PC-3 (cell line): ENCODE measurements at regions not wholly inside any gene's neighbourhood (a gene's known extent, or its start where the extent isn't known, plus 50 kb on each side); places are given as distances from the start of the nearest gene placed in this dataset.

Experiments
- ATAC-seq: fragments of 200-7000 bp; cut with Tn5 transposase; 2 replicates; pipeline ENCODE4 v1.9.1; 2020; ENCODE audit warnings: mild to moderate bottlenecking, moderate library complexity
- BruUV-seq: library from RNA; stranded (reverse); fragments of 400-500 nt; replicated peaks from 2 replicates; lab custom pipeline; 2021; lab: Mats Ljungman, UMichigan
- CTCF ChIA-PET: fragments of 300-600 bp; sonication (Branson Sonifier 250); formaldehyde crosslinking; loops from one replicate; lab custom pipeline; 2022; ENCODE audit warnings: antibody characterized with exemption; lab: Charles Lee
- POLR2A ChIA-PET: fragments of 300-600 bp; sonication (Branson Sonifier 250); formaldehyde crosslinking; loops from one replicate; lab custom pipeline; 2022; ENCODE audit warnings: antibody characterized with exemption; ENCODE audit not compliant: unreplicated experiment; lab: Charles Lee
- DNase-seq: peaks from one replicate; pipeline ENCODE4 v3.0.0-alpha.2; 2015
- H2AFZ ChIP-seq: fragments of 300-600 bp; sonication (generic); 2 replicates; pipeline ENCODE4 v1.6.0; 2016; ENCODE audit warnings: antibody characterized with exemption, low read length
- H3F3A ChIP-seq: fragments of 300-600 bp; sonication (generic); one replicate; pipeline ENCODE4 v1.6.0; 2017; ENCODE audit warnings: antibody characterized with exemption, low read length, control low read depth, mild to moderate bottlenecking; ENCODE audit not compliant: unreplicated experiment
- H3K27ac ChIP-seq: fragments of 300-600 bp; sonication (generic); 2 replicates; pipeline ENCODE4 v1.5.1; 2016; ENCODE audit warnings: mild to moderate bottlenecking, low read length
- H3K27me3 ChIP-seq: fragments of 300-600 bp; sonication (generic); 2 replicates; pipeline ENCODE4 v1.6.1; 2016; ENCODE audit warnings: low read length, mixed read lengths
- H3K36me3 ChIP-seq: fragments of 300-600 bp; sonication (generic); 2 replicates; pipeline ENCODE4 v1.6.1; 2016; ENCODE audit warnings: low read depth, mixed run types, low read length, mixed read lengths
- H3K4me1 ChIP-seq: fragments of 300-600 bp; sonication (generic); 2 replicates; pipeline ENCODE4 v1.5.1; 2016; ENCODE audit warnings: low read length; ENCODE audit not compliant: insufficient read depth
- H3K4me2 ChIP-seq: fragments of 300-600 bp; sonication (generic); 2 replicates; pipeline ENCODE4 v1.6.0; 2016; ENCODE audit warnings: low read length
- H3K4me3 ChIP-seq: fragments of 300-600 bp; sonication (generic); 2 replicates; pipeline ENCODE4 v1.5.1; 2016; ENCODE audit warnings: mild to moderate bottlenecking, low read length, mixed read lengths
- H3K79me2 ChIP-seq: fragments of 300-600 bp; sonication (generic); 2 replicates; pipeline ENCODE4 v1.6.1; 2017; ENCODE audit warnings: low read length, mixed read lengths
- H3K9ac ChIP-seq: fragments of 300-600 bp; sonication (generic); 2 replicates; pipeline ENCODE4 v1.6.0; 2016; ENCODE audit warnings: mild to moderate bottlenecking, low read length
- H3K9me2 ChIP-seq: fragments of 300-600 bp; sonication (generic); replicated peaks from 2 replicates; pipeline ENCODE4 v1.6.1; 2016; ENCODE audit warnings: mixed run types, low read length, mixed read lengths
- H3K9me3 ChIP-seq: fragments of 300-600 bp; sonication (generic); 2 replicates; pipeline ENCODE4 v1.6.1; 2016; ENCODE audit warnings: low read length, mixed read lengths
- H4K20me1 ChIP-seq: fragments of 300-600 bp; sonication (generic); 2 replicates; pipeline ENCODE4 v1.6.1; 2016; ENCODE audit warnings: low read length, mixed read lengths
- EZH2 ChIP-seq: fragments of 300-600 bp; sonication (generic); IDR thresholded peaks from one replicate; pipeline ENCODE4 v1.6.1; 2017; ENCODE audit warnings: antibody characterized with exemption, mild to moderate bottlenecking, low read length; ENCODE audit not compliant: unreplicated experiment
- EZH2phosphoT487 ChIP-seq: fragments of 300-600 bp; sonication (generic); IDR thresholded peaks from 2 replicates; pipeline ENCODE4 v1.6.1; 2018; ENCODE audit warnings: mild to moderate bottlenecking, antibody characterized with exemption, low read length, borderline replicate concordance
- intact Hi-C: fragments of 100-400 bp; cut with micrococcal nuclease; formaldehyde crosslinking; loops from 2 replicates; pipeline ENCODE4 v1.9.0; 2023
- TF ChIP-seq, protein P1 (sequence below): fragments of 300-600 bp; sonication (generic); conservative IDR thresholded peaks from 2 replicates; pipeline ENCODE4 v1.5.1; 2017; ENCODE audit warnings: antibody characterized with exemption, low read depth, mild to moderate bottlenecking, low read length

- intact Hi-C loops: no loop called here
- Histone ChIP-seq H3K4me2 (no peak overlapping the region), H3K36me3 (no peaks in the 10 kb centered on the region), H3K9me3 (no peaks in the 10 kb centered on the region), H3K9ac (no peak overlapping the region), H3K4me1 (peaks cover 25% of the 10 kb centered on the region), H3K4me3 (no peak overlapping the region), H2AFZ (no peak overlapping the region), H3F3A (peaks cover 4% of the 10 kb centered on the region), H3K79me2 (no peaks in the 10 kb centered on the region), H3K27ac (no peak overlapping the region), H3K9me2 (no peaks in the 10 kb centered on the region), H3K27me3 (no peaks in the 10 kb centered on the region), H4K20me1 (no peaks in the 10 kb centered on the region)
- BruUV-seq: no TSS peak
- ATAC-seq: no peak
- no peak for DNase-seq
- TF ChIP-seq, protein P1, sequence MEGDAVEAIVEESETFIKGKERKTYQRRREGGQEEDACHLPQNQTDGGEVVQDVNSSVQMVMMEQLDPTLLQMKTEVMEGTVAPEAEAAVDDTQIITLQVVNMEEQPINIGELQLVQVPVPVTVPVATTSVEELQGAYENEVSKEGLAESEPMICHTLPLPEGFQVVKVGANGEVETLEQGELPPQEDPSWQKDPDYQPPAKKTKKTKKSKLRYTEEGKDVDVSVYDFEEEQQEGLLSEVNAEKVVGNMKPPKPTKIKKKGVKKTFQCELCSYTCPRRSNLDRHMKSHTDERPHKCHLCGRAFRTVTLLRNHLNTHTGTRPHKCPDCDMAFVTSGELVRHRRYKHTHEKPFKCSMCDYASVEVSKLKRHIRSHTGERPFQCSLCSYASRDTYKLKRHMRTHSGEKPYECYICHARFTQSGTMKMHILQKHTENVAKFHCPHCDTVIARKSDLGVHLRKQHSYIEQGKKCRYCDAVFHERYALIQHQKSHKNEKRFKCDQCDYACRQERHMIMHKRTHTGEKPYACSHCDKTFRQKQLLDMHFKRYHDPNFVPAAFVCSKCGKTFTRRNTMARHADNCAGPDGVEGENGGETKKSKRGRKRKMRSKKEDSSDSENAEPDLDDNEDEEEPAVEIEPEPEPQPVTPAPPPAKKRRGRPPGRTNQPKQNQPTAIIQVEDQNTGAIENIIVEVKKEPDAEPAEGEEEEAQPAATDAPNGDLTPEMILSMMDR: no peak
- TF ChIP-seq EZH2 (no peak), EZH2phosphoT487 (no peak)
- ChIA-PET POLR2A (no interaction called here), CTCF (no interaction called here)
These were observed 87.1 kb downstream of the ACKR3 start for GRCh38 chr2:236656721-236657120.

DNA sequence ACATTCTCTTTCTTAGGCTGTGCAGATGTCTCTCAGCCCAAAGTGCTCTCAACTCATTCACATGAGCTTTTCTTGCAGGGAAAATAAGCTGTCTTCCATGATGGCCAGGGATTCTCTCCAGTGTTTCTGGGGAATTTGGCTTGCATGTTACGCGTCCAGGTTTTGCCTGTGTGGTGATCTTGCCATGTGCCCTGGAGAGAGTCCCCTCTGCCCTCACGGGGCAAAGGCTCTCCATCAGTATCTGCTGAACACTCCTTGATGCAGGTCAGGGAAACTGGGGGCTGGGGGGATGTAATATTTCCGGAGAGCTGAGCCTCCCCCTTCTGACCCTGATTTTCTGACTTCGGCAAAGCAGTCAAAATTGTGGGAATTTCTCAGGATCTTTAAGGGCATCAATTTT lies 87.6 kb downstream of the ACKR3 start:
- no peak overlapping the region for H2AFZ ChIP-seq
- no peaks in the 10 kb centered on the region for H4K20me1 ChIP-seq
- peaks cover 4% of the 10 kb centered on the region for H3F3A ChIP-seq
- ATAC-seq (no peak), DNase-seq (no peak)
- H3K9me2 ChIP-seq: no peaks in the 10 kb centered on the region
- intact Hi-C loops: no loop called here
- TF ChIP-seq EZH2phosphoT487: no peak
- no peak for TF ChIP-seq EZH2
- TF ChIP-seq, protein P1: no peak
- no peak overlapping the region for H3K27ac ChIP-seq
- H3K9me3 ChIP-seq: no peaks in the 10 kb centered on the region
- H3K36me3 ChIP-seq: no peaks in the 10 kb centered on the region
- no peak overlapping the region for H3K4me3 ChIP-seq
- no peak overlapping the region for H3K9ac ChIP-seq
- H3K27me3 ChIP-seq: no peaks in the 10 kb centered on the region
- H3K4me2 ChIP-seq: no peak overlapping the region
- ChIA-PET CTCF (no interaction called here), POLR2A (no interaction called here)
- H3K79me2 ChIP-seq: no peaks in the 10 kb centered on the region
- H3K4me1 ChIP-seq: peaks cover 30% of the 10 kb centered on the region
- BruUV-seq: no TSS peak

GRCh38 chr2:236657801-236658200 lies 88.2 kb downstream of the ACKR3 start:
- H3K9me2 ChIP-seq: no peaks in the 10 kb centered on the region
- H3K79me2 ChIP-seq: no peaks in the 10 kb centered on the region
- peaks cover 33% of the 10 kb centered on the region for H3K4me1 ChIP-seq
- POLR2A ChIA-PET: no interaction called here
- H3K9me3 ChIP-seq: no peaks in the 10 kb centered on the region
- H3K4me2 ChIP-seq: no peak overlapping the region
- no peak overlapping the region for H2AFZ ChIP-seq
- no TSS peak for BruUV-seq
- DNase-seq (no peak), ATAC-seq (no peak)
- CTCF ChIA-PET: no interaction called here
- no peak overlapping the region for H3K27ac ChIP-seq
- H4K20me1 ChIP-seq: no peaks in the 10 kb centered on the region
- peaks cover 4% of the 10 kb centered on the region for H3F3A ChIP-seq
- intact Hi-C loops: no loop called here
- no peaks in the 10 kb centered on the region for H3K36me3 ChIP-seq
- TF ChIP-seq, protein P1: no peak
- no peak for TF ChIP-seq EZH2phosphoT487
- TF ChIP-seq EZH2: no peak
- H3K9ac ChIP-seq: no peak overlapping the region
- no peak overlapping the region for H3K4me3 ChIP-seq
- no peaks in the 10 kb centered on the region for H3K27me3 ChIP-seq
